ENCODE measurements at regions not wholly inside any gene's neighbourhood (a gene's known extent, or its start where the extent isn't known, plus 50 kb on each side); places are given as distances from the start of the nearest gene placed in this dataset.

- DNase-seq (ENCODE audit: low read depth in 4 of 4, low spot score in 3 of 4) = no peak
Observed at GRCh38 chr16:64203126-64203525, 918.7 kb downstream of the CDH11 start.

GRCh38 chr16:64202571-64202970 is 919.3 kb downstream of the CDH11 start:
- DNase-seq (ENCODE audit: low read depth in 4 of 4, low spot score in 3 of 4) = no peak

GRCh38 chr16:64196444-64196843 is 925.4 kb downstream of the CDH11 start:
- DNase-seq (ENCODE audit: low read depth in 4 of 4, low spot score in 3 of 4) = no peak

GRCh38 chr16:64185954-64186353 is 935.9 kb downstream of the CDH11 start:
- no peak for DNase-seq (ENCODE audit: low read depth in 4 of 4, low spot score in 3 of 4)

GRCh38 chr16:64184156-64184555 is 937.7 kb downstream of the CDH11 start:
- no peak for DNase-seq (ENCODE audit: low read depth in 4 of 4, low spot score in 3 of 4)

- no peak for DNase-seq (ENCODE audit: low read depth in 4 of 4, low spot score in 3 of 4)
Observed at GRCh38 chr16:64182985-64183384, 938.9 kb downstream of the CDH11 start.

GRCh38 chr16:64181271-64181925 is 940.5 kb downstream of the CDH11 start:
- DNase-seq (ENCODE audit: low read depth in 4 of 4, low spot score in 3 of 4) = no peak

GRCh38 chr16:64180136-64180900 is 941.5 kb downstream of the CDH11 start:
- DNase-seq (ENCODE audit: low read depth in 4 of 4, low spot score in 3 of 4) = no peak

GRCh38 chr16:64174327-64174726 is 947.5 kb downstream of the CDH11 start:
- DNase-seq (ENCODE audit: low read depth in 4 of 4, low spot score in 3 of 4) = no peak

- no peak for DNase-seq (ENCODE audit: low read depth in 4 of 4, low spot score in 3 of 4)
Observed at GRCh38 chr16:64172652-64173051, 949.2 kb downstream of the CDH11 start.

GRCh38 chr16:64172226-64172625 is 949.6 kb downstream of the CDH11 start:
- no peak for DNase-seq (ENCODE audit: low read depth in 4 of 4, low spot score in 3 of 4)

- DNase-seq (ENCODE audit: low read depth in 4 of 4, low spot score in 3 of 4) = no peak
Observed at GRCh38 chr16:64171632-64172031, 950.2 kb downstream of the CDH11 start.

- no peak for DNase-seq (ENCODE audit: low read depth in 4 of 4, low spot score in 3 of 4)
Observed at GRCh38 chr16:64168371-64168770, 953.5 kb downstream of the CDH11 start.

- no peak for DNase-seq (ENCODE audit: low read depth in 4 of 4, low spot score in 3 of 4)
Observed at GRCh38 chr16:64167936-64168335, 953.9 kb downstream of the CDH11 start.

- no peak for DNase-seq (ENCODE audit: low read depth in 4 of 4, low spot score in 3 of 4)
Observed at GRCh38 chr16:64165368-64165767, 956.5 kb downstream of the CDH11 start.

GRCh38 chr16:64162613-64163375 is 959.1 kb downstream of the CDH11 start:
- DNase-seq (ENCODE audit: low read depth in 4 of 4, low spot score in 3 of 4) = no peak

GRCh38 chr16:64159976-64160375 is 961.9 kb downstream of the CDH11 start:
- DNase-seq (ENCODE audit: low read depth in 4 of 4, low spot score in 3 of 4) = no peak

GRCh38 chr16:64158941-64159588 is 962.8 kb downstream of the CDH11 start:
- no peak for DNase-seq (ENCODE audit: low read depth in 4 of 4, low spot score in 3 of 4)

- DNase-seq (ENCODE audit: low read depth in 4 of 4, low spot score in 3 of 4) = no peak
Observed at GRCh38 chr16:64153718-64154117, 968.1 kb downstream of the CDH11 start.

GRCh38 chr16:64151990-64152767 is 969.7 kb downstream of the CDH11 start:
- DNase-seq (ENCODE audit: low read depth in 4 of 4, low spot score in 3 of 4) = no peak

Measured in right renal pelvis (tissue), 4 donors.